IMR-90 (cell line): ENCODE measurements at regions not wholly inside any gene's neighbourhood (a gene's known extent, or its start where the extent isn't known, plus 50 kb on each side); places are given as distances from the start of the nearest gene placed in this dataset.

Source experiments
- ATAC-seq: fragments of 200-7000 bp; cut with Tn5 transposase; 2 replicates; pipeline ENCODE4 v1.9.1; 2020; ENCODE audit warnings: low read depth, mild to moderate bottlenecking, moderate library complexity
- BruUV-seq: library from RNA; stranded (reverse); fragments of 400-500 nt; replicated peaks from 2 replicates; lab custom pipeline; 2021; lab: Mats Ljungman, UMichigan
- CTCF ChIA-PET: fragments of 300-600 bp; formaldehyde crosslinking; extraction: SDS; loops from one replicate; lab custom pipeline; 2021; ENCODE audit warnings: antibody characterized with exemption; lab: Yijun Ruan, JAX
- POLR2A ChIA-PET: fragments of 300-600 bp; sonication (Branson Sonifier 250); formaldehyde crosslinking; loops from one replicate; lab custom pipeline; 2022; ENCODE audit warnings: antibody characterized with exemption; ENCODE audit not compliant: unreplicated experiment; lab: Charles Lee
- DNase-seq: peaks from one replicate; pipeline ENCODE4 v3.0.0; 2013
- H2AFZ ChIP-seq: replicated peaks from 2 replicates; pipeline ENCODE3; 2013; ENCODE audit warnings: low read length, mild to moderate bottlenecking; ENCODE audit not compliant: poor library complexity
- H2AK5ac ChIP-seq: 2 replicates; pipeline ENCODE4 v1.6.1; 2013; ENCODE audit warnings: low read depth, low read length, inconsistent platforms
- H2AK9ac ChIP-seq: replicated peaks from 2 replicates; pipeline ENCODE3; 2013; ENCODE audit warnings: mild to moderate bottlenecking, low read depth, low read length, moderate library complexity; ENCODE audit not compliant: poor library complexity
- H2BK120ac ChIP-seq: 2 replicates; pipeline ENCODE4 v1.6.1; 2013; ENCODE audit warnings: low read depth, low read length, inconsistent platforms
- H2BK15ac ChIP-seq: 3 replicates; pipeline ENCODE4 v1.6.1; 2013; ENCODE audit warnings: low read depth, low read length, inconsistent platforms
- H2BK20ac ChIP-seq: 2 replicates; pipeline ENCODE4 v1.6.1; 2013; ENCODE audit warnings: low read depth, mild to moderate bottlenecking, inconsistent platforms, low read length, moderate library complexity
- H2BK5ac ChIP-seq: 2 replicates; pipeline ENCODE4 v1.6.1; 2013; ENCODE audit warnings: mild to moderate bottlenecking, low read depth, low read length, inconsistent platforms; ENCODE audit not compliant: poor library complexity, severe bottlenecking
- H3K14ac ChIP-seq: replicated peaks from 2 replicates; pipeline ENCODE4 v1.6.1; 2013; ENCODE audit warnings: low read depth, low read length, inconsistent platforms
- H3K18ac ChIP-seq: 2 replicates; pipeline ENCODE4 v1.6.1; 2013; ENCODE audit warnings: low read depth, low read length, control low read depth
- H3K23ac ChIP-seq: 2 replicates; pipeline ENCODE4 v1.6.1; 2013; ENCODE audit warnings: low read depth, low read length, inconsistent platforms
- H3K27ac ChIP-seq: 2 replicates; pipeline ENCODE4 v1.5.1; 2013; ENCODE audit warnings: mild to moderate bottlenecking, control low read depth, low read length; ENCODE audit not compliant: insufficient read depth
- H3K27me3 ChIP-seq: 2 replicates; pipeline ENCODE4 v1.6.1; 2013; ENCODE audit warnings: low read length; ENCODE audit not compliant: control insufficient read depth, insufficient read depth
- H3K36me3 ChIP-seq: 2 replicates; pipeline ENCODE4 v1.6.1; 2013; ENCODE audit warnings: low read length, mixed read lengths; ENCODE audit not compliant: control insufficient read depth, insufficient read depth
- H3K4ac ChIP-seq: 2 replicates; pipeline ENCODE4 v1.6.1; 2013; ENCODE audit warnings: low read depth, low read length, inconsistent platforms
- H3K4me1 ChIP-seq: 2 replicates; pipeline ENCODE4 v1.6.1; 2013; ENCODE audit warnings: low read length, mixed read lengths; ENCODE audit not compliant: control insufficient read depth, insufficient read depth
- H3K4me2 ChIP-seq: 2 replicates; pipeline ENCODE4 v1.6.1; 2013; ENCODE audit warnings: low read depth, mild to moderate bottlenecking, control low read depth, low read length, moderate library complexity
- H3K4me3 ChIP-seq: 2 replicates; pipeline ENCODE4 v1.5.1; 2013; ENCODE audit warnings: low read depth, mild to moderate bottlenecking, control low read depth, low read length, moderate library complexity; ENCODE audit not compliant: insufficient read depth
- H3K56ac ChIP-seq: 2 replicates; pipeline ENCODE4 v1.6.1; 2013; ENCODE audit warnings: low read length, inconsistent platforms; ENCODE audit not compliant: insufficient read depth; ENCODE audit errors: extremely low read depth
- H3K79me1 ChIP-seq, 2 experiments: 2 replicates each; pipeline ENCODE4 v1.6.1; 2013; ENCODE audit warnings: low read length in 2 of 2, inconsistent platforms in 1 of 2, low read depth in 1 of 2
- H3K9ac ChIP-seq: 2 replicates; pipeline ENCODE4 v1.6.1; 2013; ENCODE audit warnings: low read depth, low read length, control low read depth
- H3K9me1 ChIP-seq: 2 replicates; pipeline ENCODE4 v1.6.1; 2013; ENCODE audit warnings: low read length, inconsistent platforms; ENCODE audit not compliant: insufficient read depth
- H3K9me3 ChIP-seq: 2 replicates; pipeline ENCODE4 v1.6.1; 2013; ENCODE audit warnings: low read length; ENCODE audit not compliant: control insufficient read depth, insufficient read depth
- H4K20me1 ChIP-seq: 2 replicates; pipeline ENCODE4 v1.6.1; 2013; ENCODE audit warnings: low read length, inconsistent platforms; ENCODE audit not compliant: insufficient read depth
- H4K5ac ChIP-seq: 2 replicates; pipeline ENCODE4 v1.6.1; 2013; ENCODE audit warnings: mild to moderate bottlenecking, low read depth, low read length, control low read depth
- H4K8ac ChIP-seq, 2 experiments: 2 replicates each; pipeline ENCODE4 v1.6.1; 2013; ENCODE audit warnings: low read depth in 2 of 2, low read length in 2 of 2, control low read depth in 1 of 2, inconsistent platforms in 1 of 2
- H4K91ac ChIP-seq: 2 replicates; pipeline ENCODE4 v1.6.1; 2013; ENCODE audit warnings: low read depth, low read length, inconsistent platforms; ENCODE audit not compliant: insufficient read depth
- BHLHE40 ChIP-seq: fragments of 150-350 bp; IDR thresholded peaks from 2 replicates; pipeline ENCODE4 v1.6.1; 2016; ENCODE audit warnings: mild to moderate bottlenecking, low read depth, low read length
- CEBPB ChIP-seq: IDR thresholded peaks from 2 replicates; pipeline ENCODE4 v1.6.1; 2012; ENCODE audit warnings: low read depth, low read length, improper control_type of control experiment
- CHD1 ChIP-seq: IDR thresholded peaks from 2 replicates; pipeline ENCODE4 v1.6.1; 2012; ENCODE audit warnings: low read depth, low read length, improper control_type of control experiment
- CTCF ChIP-seq: conservative IDR thresholded peaks from 2 replicates; pipeline ENCODE4 v1.5.1; 2012; ENCODE audit warnings: mild to moderate bottlenecking, low read depth, low read length, improper control_type of control experiment
- ELK1 ChIP-seq: fragments of 150-350 bp; IDR thresholded peaks from 2 replicates; pipeline ENCODE4 v1.6.1; 2016; ENCODE audit warnings: low read depth, mild to moderate bottlenecking, low read length, moderate library complexity, borderline replicate concordance
- FOS ChIP-seq: fragments of 150-350 bp; IDR thresholded peaks from 2 replicates; pipeline ENCODE4 v1.6.1; 2016; ENCODE audit warnings: low read depth, low read length
- MAFK ChIP-seq: IDR thresholded peaks from 2 replicates; pipeline ENCODE4 v1.6.1; 2012; ENCODE audit warnings: low read depth, low read length, improper control_type of control experiment
- MAZ ChIP-seq: IDR thresholded peaks from 2 replicates; pipeline ENCODE4 v1.6.1; 2012; ENCODE audit warnings: low read depth, mild to moderate bottlenecking, low read length, improper control_type of control experiment, moderate library complexity, borderline replicate concordance
- NFE2L2 ChIP-seq: fragments of 150-350 bp; IDR thresholded peaks from 2 replicates; pipeline ENCODE4 v1.6.1; 2016; ENCODE audit warnings: low read depth, mild to moderate bottlenecking, low read length
- POLR2A ChIP-seq: IDR thresholded peaks from 2 replicates; pipeline ENCODE4 v1.6.1; 2012; ENCODE audit warnings: mild to moderate bottlenecking, low read depth, low read length
- RAD21 ChIP-seq: IDR thresholded peaks from 2 replicates; pipeline ENCODE4 v1.6.1; 2012; ENCODE audit warnings: low read length, improper control_type of control experiment
- RCOR1 ChIP-seq: IDR thresholded peaks from 2 replicates; pipeline ENCODE4 v1.6.1; 2012; ENCODE audit warnings: mild to moderate bottlenecking, low read length, improper control_type of control experiment; ENCODE audit not compliant: insufficient replicate concordance
- RFX5 ChIP-seq: IDR thresholded peaks from 2 replicates; pipeline ENCODE4 v1.8.0; 2012; ENCODE audit warnings: low read depth, mild to moderate bottlenecking, low read length, moderate library complexity
- SMC3 ChIP-seq: fragments of 150-350 bp; IDR thresholded peaks from 2 replicates; pipeline ENCODE4 v1.6.1; 2016; ENCODE audit warnings: low read depth, mild to moderate bottlenecking, antibody characterized with exemption, low read length, moderate library complexity
- USF2 ChIP-seq: fragments of 150-350 bp; IDR thresholded peaks from 2 replicates; pipeline ENCODE4 v1.6.1; 2017; ENCODE audit warnings: mild to moderate bottlenecking, antibody characterized with exemption, low read length, low read depth
- WGBS, 2 experiments: methylation state at CpG; one replicate each; pipeline versions ENCODE4 v1.1.5 to v1.1.7; 2013; ENCODE audit warnings: missing lambda C conversion rate in 2 of 2; ENCODE audit not compliant: insufficient read length in 1 of 2; ENCODE audit errors: extremely low coverage in 2 of 2; 5-methylcytosine and 5-hydroxymethylcytosine counted together
- dilution Hi-C: fragments of 300-500 bp; cut with HindIII; formaldehyde crosslinking; loops from one replicate; pipeline ENCODE4 v1.14.3; 2018; ENCODE audit warnings: low sequenced_read_pairs; ENCODE audit not compliant: unreplicated experiment
- in situ Hi-C: fragments of 300-500 bp; cut with MboI; formaldehyde crosslinking; loops from 3 replicates; pipeline ENCODE4 v1.14.3; 2019; ENCODE audit warnings: low sequenced_read_pairs, inconsistent platforms, mixed read lengths
- intact Hi-C: fragments of 100-400 bp; cut with micrococcal nuclease; formaldehyde crosslinking; loops from 2 replicates; pipeline ENCODE4 v1.10.0; 2022

DNA sequence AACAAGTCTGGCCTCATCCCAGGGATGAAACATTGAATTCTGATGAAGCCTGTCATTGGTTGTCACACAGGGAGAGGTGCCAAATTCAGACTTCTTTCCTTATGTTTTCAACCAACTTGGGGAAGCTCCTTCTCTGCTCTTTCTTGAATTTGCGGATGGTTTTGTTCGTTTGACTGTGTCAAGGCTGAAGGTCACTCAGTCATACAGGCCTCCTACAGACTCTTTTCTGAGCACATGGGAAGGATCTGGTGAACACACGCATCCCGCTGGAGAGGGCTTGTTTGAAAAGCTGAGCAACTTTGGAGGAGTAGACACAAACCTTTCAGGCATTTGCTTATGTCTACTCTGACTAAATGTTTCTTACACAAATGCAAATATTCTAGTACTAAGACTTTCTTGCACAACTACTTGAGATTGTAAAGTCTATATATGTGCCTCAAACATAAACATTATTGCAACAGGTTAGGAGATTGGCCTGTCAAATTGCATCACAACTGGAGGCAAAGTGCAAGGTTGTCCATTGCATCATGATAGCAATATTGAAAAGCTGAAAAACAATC lies 151.5 kb upstream of the NR3C1 start:
- H3K4me2 ChIP-seq: no peak overlapping the region; the same call in 1 of the 2 replicates
- H3K9me3 ChIP-seq: no peaks in the 10 kb centered on the region
- DNase-seq: peak; percentile 84
- no peaks in the 10 kb centered on the region for H4K20me1 ChIP-seq
- peak overlapping the region; percentile 0; the same call in 1 of the 2 replicates for H4K5ac ChIP-seq
- no peak overlapping the region for H3K9ac ChIP-seq
- in situ Hi-C loops (no loop called here), intact Hi-C loops (loop anchor here (2.0 kb wide), 1 partner anchor 150 kb away; no protein-coding TSS in a partner anchor), dilution Hi-C loops (no loop called here)
- POLR2A ChIA-PET: no interaction called here
- H4K8ac ChIP-seq: peak overlapping the region; percentile 5 to 76; a peak in 3 of 4 replicates
- H3K36me3 ChIP-seq: no peaks in the 10 kb centered on the region
- H3K4ac ChIP-seq: peak overlapping the region; percentile 83
- CTCF ChIA-PET: interaction anchor here (1.2 to 1.4 kb wide), 2 partner anchors 217 to 587 kb away, joined by 3 to 4 read pairs; no protein-coding TSS in a partner anchor
- H3K27me3 ChIP-seq: no peaks in the 10 kb centered on the region
- ATAC-seq: peak; percentile 20
- H4K91ac ChIP-seq: peak overlapping the region; percentile 72
- peak overlapping the region; percentile 75 for H3K27ac ChIP-seq
- peak overlapping the region; percentile 71 for H2BK20ac ChIP-seq
- H2AK5ac ChIP-seq: peak overlapping the region; percentile 52
- H2AFZ ChIP-seq: peak overlapping the region; percentile 77
- peak overlapping the region; percentile 87 for H2BK120ac ChIP-seq
- peaks cover 19% of the 10 kb centered on the region for H3K4me1 ChIP-seq
- peak overlapping the region; percentile 61 for H3K23ac ChIP-seq
- no peak overlapping the region for H3K4me3 ChIP-seq
- H3K9me1 ChIP-seq: peaks cover 11% of the 10 kb centered on the region
- no peaks in the 10 kb centered on the region; a peak in 1 of 4 replicates for H3K79me1 ChIP-seq
- peak overlapping the region; percentile 59 for H3K56ac ChIP-seq
- BruUV-seq: no TSS peak
- WGBS, 2 experiments: no CpG with 5 or more reads among the region's 4 CpGs
- H2BK15ac ChIP-seq: peak overlapping the region; percentile 53; the same call in 1 of the 3 replicates
- H3K18ac ChIP-seq: peak overlapping the region; percentile 78
- H2BK5ac ChIP-seq: peak overlapping the region; percentile 99
- peak overlapping the region; percentile 39 for H3K14ac ChIP-seq
- peak overlapping the region; percentile 60 for H2AK9ac ChIP-seq
- TF ChIP-seq RCOR1: no peak
- TF ChIP-seq BHLHE40: no peak
- no peak for TF ChIP-seq RFX5
- TF ChIP-seq POLR2A: no peak
- TF ChIP-seq ELK1: no peak
- TF ChIP-seq USF2: no peak
- TF ChIP-seq RAD21: no peak
- peak; percentile 98 for TF ChIP-seq CEBPB
- 0 out of 2 replicates have a peak, but pooled peaks have one; percentile 11 for TF ChIP-seq FOS
- no peak for TF ChIP-seq NFE2L2
- TF ChIP-seq CHD1: no peak
- peak; percentile 14; the same call in 1 of the 2 replicates for TF ChIP-seq SMC3
- no peak for TF ChIP-seq CTCF
- no peak for TF ChIP-seq MAFK
- no peak for TF ChIP-seq MAZ
